ENCODE measurements at regions not wholly inside any gene's neighbourhood (a gene's known extent, or its start where the extent isn't known, plus 50 kb on each side); places are given as distances from the start of the nearest gene placed in this dataset.

DNA sequence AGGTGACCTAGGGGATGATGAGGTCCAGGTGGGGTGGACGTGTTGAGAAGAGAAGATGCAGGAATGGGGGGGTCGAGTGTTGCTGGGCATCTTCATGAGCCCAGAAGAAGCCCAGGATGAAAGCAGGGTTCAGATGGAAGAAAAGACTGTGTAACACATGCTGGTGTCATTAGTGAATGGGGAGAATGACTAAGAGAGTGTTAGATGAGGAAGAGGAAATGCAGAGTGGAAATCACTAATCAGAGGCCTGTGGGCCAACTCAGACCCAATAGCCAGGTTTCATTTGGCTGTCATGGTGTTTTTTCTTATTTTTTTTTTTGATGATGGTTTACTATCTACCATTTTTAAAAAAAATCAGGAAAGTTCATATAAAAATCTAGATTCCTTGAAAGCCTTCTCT is 180.8 kb upstream of the CAMK1G start:
- DNase-seq (no peak), ATAC-seq (replicated peaks in 1 of 2) (no peak)
- peaks cover 13% of the 10 kb centered on the region for H3K4me1 Mint-ChIP-seq (ENCODE audit: low read depth)
- peaks cover 7% of the 10 kb centered on the region for H3K27me3 Mint-ChIP-seq (ENCODE audit: low read depth)
- no peaks in the 10 kb centered on the region for H3K9me3 Mint-ChIP-seq
- no peaks in the 10 kb centered on the region for H3K36me3 Mint-ChIP-seq (ENCODE audit: insufficient read depth in 2 of 2)
- H3K4me3 Mint-ChIP-seq: no peak overlapping the region
- no peak overlapping the region for H3K27ac Mint-ChIP-seq

GRCh38 chr1:209403921-209404320 is 179.6 kb upstream of the CAMK1G start:
- Mint-ChIP-seq H3K27me3 (ENCODE audit: low read depth) (no peaks in the 10 kb centered on the region), H3K36me3 (ENCODE audit: insufficient read depth in 2 of 2) (no peaks in the 10 kb centered on the region), H3K9me3 (no peaks in the 10 kb centered on the region), H3K4me1 (ENCODE audit: low read depth) (peaks cover 4% of the 10 kb centered on the region), H3K27ac (no peak overlapping the region), H3K4me3 (no peak overlapping the region)
- DNase-seq: no peak
- no peak for ATAC-seq (replicated peaks in 1 of 2)

- no peaks in the 10 kb centered on the region for H3K27me3 Mint-ChIP-seq (ENCODE audit: low read depth)
- no peak overlapping the region for H3K4me3 Mint-ChIP-seq
- ATAC-seq (replicated peaks in 1 of 2): no peak
- no peak for DNase-seq
- H3K36me3 Mint-ChIP-seq (ENCODE audit: insufficient read depth in 2 of 2): no peaks in the 10 kb centered on the region
- no peaks in the 10 kb centered on the region for H3K9me3 Mint-ChIP-seq
- peaks cover 4% of the 10 kb centered on the region for H3K4me1 Mint-ChIP-seq (ENCODE audit: low read depth)
- no peak overlapping the region for H3K27ac Mint-ChIP-seq
Observed at GRCh38 chr1:209404577-209404976, 178.9 kb upstream of the CAMK1G start.

- H3K27ac Mint-ChIP-seq: no peak overlapping the region
- no peaks in the 10 kb centered on the region for H3K9me3 Mint-ChIP-seq
- H3K27me3 Mint-ChIP-seq (ENCODE audit: low read depth): no peaks in the 10 kb centered on the region
- ATAC-seq (replicated peaks in 1 of 2): peak; percentile 62 to 73
- H3K4me1 Mint-ChIP-seq (ENCODE audit: low read depth): peaks cover 4% of the 10 kb centered on the region
- H3K36me3 Mint-ChIP-seq (ENCODE audit: insufficient read depth in 2 of 2): no peaks in the 10 kb centered on the region
- H3K4me3 Mint-ChIP-seq: no peak overlapping the region
- DNase-seq: peak; percentile 2 to 8
Observed at GRCh38 chr1:209405183-209405814, 178.2 kb upstream of the CAMK1G start.

DNA sequence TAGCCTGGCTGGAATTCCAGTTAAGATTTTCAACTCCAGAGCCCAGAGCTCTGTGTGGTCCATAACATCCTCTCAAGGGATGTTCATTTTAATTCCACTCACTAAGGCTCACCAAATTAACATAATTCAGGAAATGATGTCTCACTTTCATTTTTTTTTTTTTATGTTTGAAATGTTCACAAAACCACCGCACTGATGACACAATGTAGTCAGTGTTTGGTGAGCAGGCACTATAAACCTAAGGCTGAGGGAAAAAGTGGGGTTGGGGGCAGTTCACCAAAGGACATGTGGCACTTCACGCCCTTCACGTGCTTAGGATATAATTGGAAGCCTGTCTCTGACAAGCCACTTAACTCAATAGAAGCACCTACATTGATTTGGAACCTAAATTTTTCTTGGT is 177.3 kb upstream of the CAMK1G start:
- Mint-ChIP-seq H3K4me1 (ENCODE audit: low read depth) (peaks cover 4% of the 10 kb centered on the region), H3K36me3 (ENCODE audit: insufficient read depth in 2 of 2) (no peaks in the 10 kb centered on the region), H3K27ac (no peak overlapping the region), H3K27me3 (ENCODE audit: low read depth) (peaks cover 3% of the 10 kb centered on the region), H3K4me3 (no peak overlapping the region), H3K9me3 (no peaks in the 10 kb centered on the region)
- DNase-seq (no peak), ATAC-seq (replicated peaks in 1 of 2) (no peak)

GRCh38 chr1:209406595-209406994 is 176.9 kb upstream of the CAMK1G start:
- H3K4me3 Mint-ChIP-seq: no peak overlapping the region
- ATAC-seq (replicated peaks in 1 of 2) (no peak), DNase-seq (no peak)
- no peaks in the 10 kb centered on the region for H3K36me3 Mint-ChIP-seq (ENCODE audit: insufficient read depth in 2 of 2)
- H3K4me1 Mint-ChIP-seq (ENCODE audit: low read depth): peaks cover 4% of the 10 kb centered on the region
- no peaks in the 10 kb centered on the region for H3K9me3 Mint-ChIP-seq
- no peak overlapping the region for H3K27ac Mint-ChIP-seq
- peaks cover 7% of the 10 kb centered on the region for H3K27me3 Mint-ChIP-seq (ENCODE audit: low read depth)

GRCh38 chr1:209409780-209410179 is 173.7 kb upstream of the CAMK1G start:
- Mint-ChIP-seq H3K27me3 (ENCODE audit: low read depth) (peaks cover 24% of the 10 kb centered on the region), H3K27ac (no peak overlapping the region), H3K4me3 (no peak overlapping the region), H3K36me3 (ENCODE audit: insufficient read depth in 2 of 2) (no peaks in the 10 kb centered on the region), H3K4me1 (ENCODE audit: low read depth) (peaks cover 4% of the 10 kb centered on the region), H3K9me3 (peaks cover 0 to 2% of the 10 kb centered on the region in 2 donors)
- ATAC-seq (replicated peaks in 1 of 2) (no peak), DNase-seq (no peak)

DNA sequence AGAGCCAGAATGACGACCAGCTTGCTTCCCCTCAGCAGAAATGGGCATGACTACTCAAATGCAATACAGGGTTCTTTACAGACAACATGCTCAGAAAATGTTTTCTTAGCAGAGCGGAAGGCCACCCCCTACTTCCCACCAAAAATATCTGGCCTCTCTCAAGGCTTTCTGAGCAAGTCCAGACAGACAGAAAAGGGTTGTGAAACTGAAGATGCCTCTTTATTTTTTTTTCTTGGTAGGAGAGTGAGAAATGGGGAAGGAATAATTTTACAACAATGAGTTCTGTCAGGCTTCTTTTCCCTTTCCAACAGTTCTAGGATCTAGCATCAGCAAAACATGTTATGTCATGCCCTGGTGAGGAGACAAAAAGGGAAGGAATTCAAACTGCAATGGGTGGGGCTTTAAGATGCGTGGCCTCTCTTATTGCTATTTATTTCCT is 172.0 kb upstream of the CAMK1G start:
- Mint-ChIP-seq H3K27ac (no peak overlapping the region), H3K36me3 (ENCODE audit: insufficient read depth in 2 of 2) (no peaks in the 10 kb centered on the region), H3K27me3 (ENCODE audit: low read depth) (peaks cover 30% of the 10 kb centered on the region), H3K9me3 (peaks cover 0 to 2% of the 10 kb centered on the region in 2 donors), H3K4me3 (no peak overlapping the region), H3K4me1 (ENCODE audit: low read depth) (no peaks in the 10 kb centered on the region)
- DNase-seq: no peak
- ATAC-seq (replicated peaks in 1 of 2): no peak

DNA sequence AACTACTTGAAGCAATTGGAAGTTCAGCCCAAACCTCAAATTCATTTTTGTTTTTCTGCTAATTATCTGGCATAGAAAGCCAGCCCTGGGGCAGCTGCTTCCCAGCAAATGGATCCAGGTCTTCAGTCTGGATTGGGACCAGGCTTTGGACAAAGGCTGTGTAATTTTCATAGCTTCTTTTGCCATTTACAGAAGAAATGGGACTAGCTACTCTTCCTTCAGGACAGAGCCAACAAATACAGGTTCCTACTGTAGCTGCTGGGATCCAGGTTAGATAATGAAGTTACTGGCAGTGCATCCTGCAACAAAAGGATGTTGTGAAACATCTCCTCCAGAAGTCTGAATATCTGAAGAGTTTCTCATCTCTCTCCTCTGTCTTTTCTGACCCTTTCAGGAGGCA is 171.5 kb upstream of the CAMK1G start:
- no peak overlapping the region for H3K4me3 Mint-ChIP-seq
- H3K4me1 Mint-ChIP-seq (ENCODE audit: low read depth): no peaks in the 10 kb centered on the region
- ATAC-seq (replicated peaks in 1 of 2): no peak
- no peak overlapping the region for H3K27ac Mint-ChIP-seq
- H3K9me3 Mint-ChIP-seq: peaks cover 0 to 2% of the 10 kb centered on the region in 2 donors
- H3K27me3 Mint-ChIP-seq (ENCODE audit: low read depth): peaks cover 30% of the 10 kb centered on the region
- no peaks in the 10 kb centered on the region for H3K36me3 Mint-ChIP-seq (ENCODE audit: insufficient read depth in 2 of 2)
- DNase-seq: no peak

GRCh38 chr1:209412566-209412965 is 170.9 kb upstream of the CAMK1G start:
- Mint-ChIP-seq H3K4me3 (no peak overlapping the region), H3K4me1 (ENCODE audit: low read depth) (no peaks in the 10 kb centered on the region), H3K27me3 (ENCODE audit: low read depth) (peaks cover 30% of the 10 kb centered on the region), H3K9me3 (peaks cover 0 to 2% of the 10 kb centered on the region in 2 donors), H3K36me3 (ENCODE audit: insufficient read depth in 2 of 2) (no peaks in the 10 kb centered on the region), H3K27ac (no peak overlapping the region)
- no peak for DNase-seq
- no peak for ATAC-seq (replicated peaks in 1 of 2)

- Mint-ChIP-seq H3K36me3 (ENCODE audit: insufficient read depth in 2 of 2) (no peaks in the 10 kb centered on the region), H3K9me3 (peaks cover 0 to 2% of the 10 kb centered on the region in 2 donors), H3K27ac (no peak overlapping the region), H3K4me3 (no peak overlapping the region), H3K4me1 (ENCODE audit: low read depth) (no peaks in the 10 kb centered on the region), H3K27me3 (ENCODE audit: low read depth) (peaks cover 30% of the 10 kb centered on the region)
- ATAC-seq (replicated peaks in 1 of 2): no peak
- no peak for DNase-seq
Observed at GRCh38 chr1:209413062-209413461, 170.5 kb upstream of the CAMK1G start.

DNA sequence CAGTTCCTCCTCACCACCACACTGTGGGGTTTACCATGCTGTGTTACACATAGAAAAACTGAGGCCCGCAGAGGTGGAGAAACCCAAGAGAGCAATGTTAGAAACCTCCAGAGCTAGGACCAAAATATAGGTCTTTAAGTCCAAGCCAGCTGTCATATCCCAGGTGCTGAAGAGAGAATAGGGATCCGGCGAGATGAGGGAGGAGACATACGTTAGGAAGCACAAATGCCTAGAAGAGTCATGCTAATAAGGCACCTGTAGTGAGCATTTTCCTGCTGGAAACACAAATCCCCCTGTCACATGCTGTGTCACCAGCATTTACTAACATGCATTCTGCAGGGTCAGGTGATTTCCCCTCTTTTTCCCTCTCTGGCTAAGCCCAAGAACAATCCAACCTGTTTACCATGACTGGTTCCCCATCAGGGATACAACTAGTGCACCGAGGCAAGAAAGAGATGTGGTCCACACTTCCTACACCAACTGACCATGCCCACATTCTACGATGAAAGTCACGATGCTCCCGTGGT is 168.6 kb upstream of the CAMK1G start:
- no peaks in the 10 kb centered on the region for H3K4me1 Mint-ChIP-seq (ENCODE audit: low read depth)
- DNase-seq (no peak), ATAC-seq (replicated peaks in 1 of 2) (no peak)
- H3K27me3 Mint-ChIP-seq (ENCODE audit: low read depth): peaks cover 30% of the 10 kb centered on the region
- no peak overlapping the region for H3K27ac Mint-ChIP-seq
- H3K9me3 Mint-ChIP-seq: peaks cover 0 to 2% of the 10 kb centered on the region in 2 donors
- no peaks in the 10 kb centered on the region for H3K36me3 Mint-ChIP-seq (ENCODE audit: insufficient read depth in 2 of 2)
- H3K4me3 Mint-ChIP-seq: no peak overlapping the region

DNA sequence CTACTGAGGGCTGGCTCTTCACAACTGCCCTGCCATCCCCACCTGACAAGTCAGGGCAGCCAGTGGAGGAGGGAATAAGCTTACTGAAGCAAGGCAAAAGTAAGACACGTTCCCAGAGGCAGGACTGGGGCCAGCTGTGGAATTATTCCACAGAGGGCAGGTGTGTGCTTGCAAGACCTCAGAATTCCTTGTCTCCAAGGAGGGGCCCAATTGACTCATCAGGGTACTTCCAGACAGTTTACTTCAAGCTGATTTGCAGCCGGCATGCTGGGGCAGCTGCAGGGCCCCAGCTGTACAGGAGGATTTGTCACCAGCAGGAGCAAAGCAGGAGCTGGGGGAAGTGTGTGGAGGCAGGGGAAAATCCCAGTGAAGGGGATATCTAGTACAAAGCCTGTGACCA is 167.5 kb upstream of the CAMK1G start:
- ATAC-seq (replicated peaks in 1 of 2) (no peak), DNase-seq (no peak)
- Mint-ChIP-seq H3K27me3 (ENCODE audit: low read depth) (peaks cover 28% of the 10 kb centered on the region), H3K9me3 (peaks cover 0 to 2% of the 10 kb centered on the region in 2 donors), H3K4me3 (no peak overlapping the region), H3K4me1 (ENCODE audit: low read depth) (no peaks in the 10 kb centered on the region), H3K36me3 (ENCODE audit: insufficient read depth in 2 of 2) (no peaks in the 10 kb centered on the region), H3K27ac (no peak overlapping the region)

DNA sequence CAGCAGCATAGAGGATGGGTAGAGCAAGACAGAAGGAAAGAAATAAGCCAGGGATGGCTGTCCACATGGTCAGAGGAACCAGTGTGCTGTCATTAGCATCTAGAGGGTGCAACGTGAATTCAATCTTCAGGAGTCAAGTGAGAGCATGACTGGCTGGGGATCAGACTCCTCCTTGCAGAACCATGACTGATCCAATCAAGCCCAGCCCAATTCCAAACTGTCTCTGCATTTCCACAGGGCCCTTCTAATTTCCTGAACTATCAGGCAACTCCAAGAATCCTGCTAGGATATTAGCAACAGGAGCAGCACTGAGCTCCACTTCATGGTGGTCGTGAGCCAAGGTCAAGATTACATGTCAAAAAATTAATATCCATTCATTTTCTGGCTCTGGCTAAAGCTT is 166.8 kb upstream of the CAMK1G start:
- H3K27ac Mint-ChIP-seq: no peak overlapping the region
- no peaks in the 10 kb centered on the region for H3K4me1 Mint-ChIP-seq (ENCODE audit: low read depth)
- no peak for DNase-seq
- no peak overlapping the region for H3K4me3 Mint-ChIP-seq
- H3K36me3 Mint-ChIP-seq (ENCODE audit: insufficient read depth in 2 of 2): no peaks in the 10 kb centered on the region
- ATAC-seq (replicated peaks in 1 of 2): no peak
- H3K27me3 Mint-ChIP-seq (ENCODE audit: low read depth): peaks cover 23% of the 10 kb centered on the region
- H3K9me3 Mint-ChIP-seq: peaks cover 0 to 2% of the 10 kb centered on the region in 2 donors

Measured in activated T-cell treated with anti-CD3 and anti-CD28 coated beads, Interleukin-2, amount 50 U/mL, for 72 hours (primary cell).